ENCODE measurements at regions not wholly inside any gene's neighbourhood (a gene's known extent, or its start where the extent isn't known, plus 50 kb on each side); places are given as distances from the start of the nearest gene placed in this dataset.
A peak's percentile ranks its signal among the peaks of the same experiment; 100 is the strongest.

GRCh38 chr10:42951486-42952251 is 125.2 kb upstream of the RET start:
- no peak for DNase-seq (ENCODE audit: low spot score)

GRCh38 chr10:42952349-42952748 is 124.5 kb upstream of the RET start:
- DNase-seq (ENCODE audit: low spot score), result peak; percentile 75

GRCh38 chr10:42952931-42953683 is 123.8 kb upstream of the RET start:
- no peak for DNase-seq (ENCODE audit: low spot score)

GRCh38 chr10:42953684-42954674 is 122.9 kb upstream of the RET start:
- no peak for DNase-seq (ENCODE audit: low spot score)

- DNase-seq (ENCODE audit: low spot score), result no peak
Observed at GRCh38 chr10:42954766-42955492, 121.9 kb upstream of the RET start.

- no peak for DNase-seq (ENCODE audit: low spot score)
Observed at GRCh38 chr10:42955493-42955889, 121.4 kb upstream of the RET start.

- no peak for DNase-seq (ENCODE audit: low spot score)
Observed at GRCh38 chr10:42956045-42956444, 120.8 kb upstream of the RET start.

GRCh38 chr10:42958142-42958868 is 118.6 kb upstream of the RET start:
- DNase-seq (ENCODE audit: low spot score), result no peak

GRCh38 chr10:42959833-42960232 is 117.0 kb upstream of the RET start:
- no peak for DNase-seq (ENCODE audit: low spot score)

- no peak for DNase-seq (ENCODE audit: low spot score)
Observed at GRCh38 chr10:42960491-42960990, 116.3 kb upstream of the RET start.

- no peak for DNase-seq (ENCODE audit: low spot score)
Observed at GRCh38 chr10:42960991-42961795, 115.7 kb upstream of the RET start.

- no peak for DNase-seq (ENCODE audit: low spot score)
Observed at GRCh38 chr10:42961796-42962109, 115.1 kb upstream of the RET start.

GRCh38 chr10:42962110-42962901 is 114.6 kb upstream of the RET start:
- DNase-seq (ENCODE audit: low spot score), result peak; percentile 73

GRCh38 chr10:42962902-42963231 is 114.0 kb upstream of the RET start:
- DNase-seq (ENCODE audit: low spot score), result no peak

- DNase-seq (ENCODE audit: low spot score), result peak; percentile 44
Observed at GRCh38 chr10:42963312-42963711, 113.6 kb upstream of the RET start.

GRCh38 chr10:42969147-42969546 is 107.7 kb upstream of the RET start:
- no peak for DNase-seq (ENCODE audit: low spot score)

GRCh38 chr10:42969909-42970308 is 107.0 kb upstream of the RET start:
- DNase-seq (ENCODE audit: low spot score), result no peak

GRCh38 chr10:42970451-42971250 is 106.2 kb upstream of the RET start:
- DNase-seq (ENCODE audit: low spot score), result peak; percentile 99
